Keratinocyte (primary cell): ENCODE measurements at regions not wholly inside any gene's neighbourhood (a gene's known extent, or its start where the extent isn't known, plus 50 kb on each side); places are given as distances from the start of the nearest gene placed in this dataset.

ENCODE experiments used
- DNase-seq: peaks from one replicate; pipeline ENCODE4 v3.0.0-alpha.2; 2011; ENCODE audit warnings: low read depth, missing footprints, low spot score
- FAIRE-seq: peaks from 2 replicates; lab custom pipeline; 2011; peaks lifted over from hg19 to GRCh38; lab: Jason Lieb, UNC
- H2AFZ ChIP-seq: 2 replicates; pipeline ENCODE4 v1.6.0; 2012; ENCODE audit warnings: low read length, control low read depth, inconsistent platforms; ENCODE audit not compliant: control insufficient read depth
- H3K27ac ChIP-seq: 2 replicates; pipeline ENCODE4 v1.5.1; 2011; ENCODE audit warnings: low read length; ENCODE audit not compliant: control insufficient read depth, insufficient read depth
- H3K27me3 ChIP-seq: 3 replicates; pipeline ENCODE4 v1.6.0; 2011; ENCODE audit warnings: low read length; ENCODE audit not compliant: control insufficient read depth, insufficient read depth; ENCODE audit errors: extremely low read depth
- H3K36me3 ChIP-seq, 2 experiments: 2 replicates in 1 of 2; 3 replicates in 1 of 2; pipeline ENCODE4 v1.5.1; 2011; ENCODE audit warnings: low read length in 2 of 2, mild to moderate bottlenecking in 1 of 2; ENCODE audit not compliant: control insufficient read depth in 2 of 2, insufficient read depth in 2 of 2; ENCODE audit errors: extremely low read depth in 1 of 2
- H3K4me1 ChIP-seq: 3 replicates; pipeline ENCODE4 v1.5.1; 2011; ENCODE audit warnings: low read length; ENCODE audit not compliant: control insufficient read depth, insufficient read depth; ENCODE audit errors: extremely low read depth
- H3K4me2 ChIP-seq: 3 replicates; pipeline ENCODE4 v1.6.0; 2011; ENCODE audit warnings: low read depth, low read length; ENCODE audit not compliant: control insufficient read depth, insufficient read depth; ENCODE audit errors: extremely low read depth
- H3K4me3 ChIP-seq, 3 experiments: fragments of 200-600 bp in 1 of 3; sonication (generic) in 1 of 3; 2 replicates in 2 of 3; 3 replicates in 1 of 3; pipeline ENCODE4 v1.5.1; 2011 to 2016; ENCODE audit warnings: low read length in 3 of 3, mild to moderate bottlenecking in 3 of 3, control low read depth in 2 of 3, inconsistent platforms in 1 of 3, low read depth in 1 of 3, mixed read lengths in 1 of 3, mixed run types in 1 of 3, moderate library complexity in 1 of 3; ENCODE audit not compliant: control insufficient read depth in 2 of 3, insufficient read depth in 2 of 3; ENCODE audit errors: extremely low read depth in 1 of 3
- H3K79me2 ChIP-seq: 2 replicates; pipeline ENCODE4 v1.6.0; 2012; ENCODE audit warnings: low read length; ENCODE audit not compliant: control insufficient read depth, insufficient read depth
- H3K9ac ChIP-seq: 3 replicates; pipeline ENCODE4 v1.6.0; 2011; ENCODE audit warnings: low read length; ENCODE audit not compliant: control insufficient read depth, insufficient read depth; ENCODE audit errors: extremely low read depth
- H3K9me1 ChIP-seq: 3 replicates; pipeline ENCODE4 v1.6.0; 2011; ENCODE audit warnings: low read length; ENCODE audit not compliant: control insufficient read depth, insufficient read depth; ENCODE audit errors: extremely low read depth
- H3K9me3 ChIP-seq: 2 replicates; pipeline ENCODE4 v1.5.1; 2012; ENCODE audit warnings: low read depth, low read length; ENCODE audit not compliant: control insufficient read depth
- H4K20me1 ChIP-seq: 3 replicates; pipeline ENCODE4 v1.6.0; 2011; ENCODE audit warnings: low read length; ENCODE audit not compliant: control insufficient read depth, insufficient read depth; ENCODE audit errors: extremely low read depth
- EZH2 ChIP-seq: IDR thresholded peaks from one replicate; pipeline ENCODE4 v1.6.1; 2012; ENCODE audit warnings: inconsistent platforms, mild to moderate bottlenecking, low read length, moderate library complexity
- dilution Hi-C: fragments of 300-500 bp; cut with MboI; formaldehyde crosslinking; loops from one replicate; pipeline ENCODE4 v1.7.0; 2020; ENCODE audit warnings: low sequenced_read_pairs; ENCODE audit not compliant: extremely low pct_ligation_motif_present
- TF ChIP-seq, protein P1 (sequence below), 3 experiments: IDR thresholded peaks in 1 of 3; conservative IDR thresholded peaks in 1 of 3; optimal IDR thresholded peaks in 1 of 3; 2 replicates in 2 of 3; 3 replicates in 1 of 3; pipeline versions ENCODE3 to v1.5.1; 2011; ENCODE audit warnings: low read length in 3 of 3, mild to moderate bottlenecking in 3 of 3, moderate library complexity in 2 of 3, control low read depth in 1 of 3, inconsistent platforms in 1 of 3; ENCODE audit not compliant: insufficient read depth in 2 of 3; ENCODE audit errors: extremely low read depth in 1 of 3

DNA sequence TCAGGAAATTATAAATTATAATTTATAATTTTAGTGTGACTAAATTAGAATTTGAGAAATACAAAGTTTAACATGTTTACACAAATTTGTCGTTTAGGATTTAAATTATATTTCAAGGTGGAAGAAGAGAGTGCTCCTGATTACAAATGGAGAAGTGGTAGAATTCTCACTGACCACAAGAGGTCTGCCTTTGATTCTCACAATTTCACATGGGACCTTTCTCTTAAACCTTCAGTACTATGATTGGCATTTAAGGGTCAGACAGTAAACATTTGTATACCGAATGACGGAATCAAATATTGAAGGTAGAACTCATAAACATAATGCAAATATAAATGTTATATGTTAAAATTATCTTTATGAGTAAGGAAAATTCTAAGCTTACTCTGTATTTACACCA, 171.7 kb downstream of the SLIT2 start:
- Histone ChIP-seq H3K79me2 (no peaks in the 10 kb centered on the region), H3K9me1 (no peaks in the 10 kb centered on the region), H4K20me1 (no peaks in the 10 kb centered on the region), H3K9ac (no peak overlapping the region), H3K4me3 (no peak overlapping the region), H3K36me3 (no peaks in the 10 kb centered on the region), H3K4me2 (no peak overlapping the region), H3K4me1 (no peaks in the 10 kb centered on the region), H2AFZ (no peak overlapping the region), H3K27me3 (no peaks in the 10 kb centered on the region), H3K9me3 (no peaks in the 10 kb centered on the region), H3K27ac (no peak overlapping the region)
- dilution Hi-C loops = no loop called here
- no peak for FAIRE-seq
- DNase-seq = no peak
- no peak for TF ChIP-seq EZH2

DNA sequence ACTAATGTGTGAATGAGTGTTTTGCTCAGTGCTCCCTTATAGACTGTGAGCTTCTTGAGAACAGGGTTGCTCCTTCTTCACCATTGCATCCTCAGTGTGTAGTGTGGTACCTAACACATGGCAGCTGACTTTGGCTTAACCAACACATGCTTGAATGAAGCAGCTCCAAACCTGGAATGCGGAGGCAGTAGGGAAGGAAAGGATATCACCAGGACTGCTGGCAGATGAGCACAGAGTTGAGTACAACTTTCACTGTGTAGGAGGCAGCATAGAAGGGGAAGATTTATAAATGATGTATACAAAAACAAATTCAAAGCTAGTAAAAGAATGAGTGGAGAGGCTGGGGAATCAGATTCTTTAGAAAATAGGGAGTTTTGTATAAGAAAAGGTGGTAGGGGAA, 174.3 kb downstream of the SLIT2 start:
- Histone ChIP-seq H3K27me3 (no peaks in the 10 kb centered on the region), H3K36me3 (no peaks in the 10 kb centered on the region), H3K9me1 (no peaks in the 10 kb centered on the region), H2AFZ (no peak overlapping the region), H3K4me3 (no peak overlapping the region), H4K20me1 (no peaks in the 10 kb centered on the region), H3K9ac (no peak overlapping the region), H3K9me3 (no peaks in the 10 kb centered on the region), H3K4me2 (no peak overlapping the region), H3K27ac (no peak overlapping the region), H3K4me1 (peaks cover 9% of the 10 kb centered on the region), H3K79me2 (no peaks in the 10 kb centered on the region)
- no peak for FAIRE-seq
- TF ChIP-seq, protein P1, sequence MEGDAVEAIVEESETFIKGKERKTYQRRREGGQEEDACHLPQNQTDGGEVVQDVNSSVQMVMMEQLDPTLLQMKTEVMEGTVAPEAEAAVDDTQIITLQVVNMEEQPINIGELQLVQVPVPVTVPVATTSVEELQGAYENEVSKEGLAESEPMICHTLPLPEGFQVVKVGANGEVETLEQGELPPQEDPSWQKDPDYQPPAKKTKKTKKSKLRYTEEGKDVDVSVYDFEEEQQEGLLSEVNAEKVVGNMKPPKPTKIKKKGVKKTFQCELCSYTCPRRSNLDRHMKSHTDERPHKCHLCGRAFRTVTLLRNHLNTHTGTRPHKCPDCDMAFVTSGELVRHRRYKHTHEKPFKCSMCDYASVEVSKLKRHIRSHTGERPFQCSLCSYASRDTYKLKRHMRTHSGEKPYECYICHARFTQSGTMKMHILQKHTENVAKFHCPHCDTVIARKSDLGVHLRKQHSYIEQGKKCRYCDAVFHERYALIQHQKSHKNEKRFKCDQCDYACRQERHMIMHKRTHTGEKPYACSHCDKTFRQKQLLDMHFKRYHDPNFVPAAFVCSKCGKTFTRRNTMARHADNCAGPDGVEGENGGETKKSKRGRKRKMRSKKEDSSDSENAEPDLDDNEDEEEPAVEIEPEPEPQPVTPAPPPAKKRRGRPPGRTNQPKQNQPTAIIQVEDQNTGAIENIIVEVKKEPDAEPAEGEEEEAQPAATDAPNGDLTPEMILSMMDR (optimal IDR thresholded peaks at IDR 0.05 in 1 of 3, IDR thresholded peaks at IDR 0.05 in 1 of 3, conservative IDR thresholded peaks at IDR 0.05 in 1 of 3; ENCODE audit: extremely low read depth in 1 of 3, insufficient read depth in 2 of 3, low read length in 3 of 3) = no peak
- no peak for TF ChIP-seq EZH2
- dilution Hi-C loops = no loop called here
- no peak for DNase-seq

DNA sequence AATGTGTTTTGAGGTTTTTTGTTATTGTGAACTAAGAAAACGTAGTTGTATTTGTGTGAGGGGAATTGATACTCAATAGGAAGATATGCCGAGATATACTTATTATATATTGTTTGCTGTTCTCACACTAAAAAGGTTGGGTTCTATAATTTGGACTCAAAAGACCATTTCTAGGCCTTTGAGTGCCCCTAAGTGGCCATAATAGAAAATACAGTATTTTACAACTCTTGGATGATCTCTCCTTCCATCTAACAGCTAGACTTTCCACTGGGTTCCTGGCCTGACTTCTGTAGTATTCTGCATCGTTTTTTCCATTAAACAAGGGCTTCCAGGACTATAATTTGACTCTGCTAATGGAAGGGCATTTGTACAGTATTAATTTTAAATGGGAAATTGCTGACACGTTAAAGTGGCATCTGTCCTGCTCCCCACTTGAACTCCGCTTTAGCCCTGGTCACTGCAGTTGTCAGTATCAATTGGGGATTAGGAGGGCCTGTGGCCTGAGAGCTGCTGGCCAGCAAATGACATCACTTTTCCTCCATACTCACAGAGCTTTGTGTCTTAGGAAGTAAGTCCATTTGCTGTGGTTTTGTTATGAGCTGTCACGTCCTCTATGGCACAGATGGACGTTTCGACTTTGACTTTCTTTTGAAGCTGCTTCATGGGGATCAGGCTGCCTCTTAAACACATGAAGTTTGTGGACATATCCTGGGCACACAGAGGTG, 176.9 kb downstream of the SLIT2 start:
- no peak for FAIRE-seq
- dilution Hi-C loops = no loop called here
- no peak for DNase-seq

More for the DNA sequence above, 176.9 kb downstream of the SLIT2 start:
- Histone ChIP-seq H3K4me1 (peaks cover 9% of the 10 kb centered on the region), H3K9ac (no peak overlapping the region), H3K4me2 (no peak overlapping the region), H3K27me3 (no peaks in the 10 kb centered on the region), H3K36me3 (no peaks in the 10 kb centered on the region), H4K20me1 (no peaks in the 10 kb centered on the region), H2AFZ (no peak overlapping the region), H3K4me3 (no peak overlapping the region), H3K9me1 (no peaks in the 10 kb centered on the region), H3K27ac (no peak overlapping the region), H3K79me2 (no peaks in the 10 kb centered on the region), H3K9me3 (no peaks in the 10 kb centered on the region)
- TF ChIP-seq, protein P1 (optimal IDR thresholded peaks at IDR 0.05 in 1 of 3, IDR thresholded peaks at IDR 0.05 in 1 of 3, conservative IDR thresholded peaks at IDR 0.05 in 1 of 3; ENCODE audit: extremely low read depth in 1 of 3, insufficient read depth in 2 of 3, low read length in 3 of 3) = peak in 2 of 3 experiments; percentile 10 to 25
- TF ChIP-seq EZH2 = no peak
